ENCODE measurements at regions not wholly inside any gene's neighbourhood (a gene's known extent, or its start where the extent isn't known, plus 50 kb on each side); places are given as distances from the start of the nearest gene placed in this dataset.

GRCh38 chr13:79851318-79851717, 370.4 kb downstream of the NDFIP2 start:
- no peaks in the 10 kb centered on the region for H3K27me3 ChIP-seq (replicated peaks in 1 of 2; ENCODE audit: control insufficient read depth in 2 of 2, insufficient read depth in 2 of 2, low read length in 1 of 2)
- intact Hi-C loops (cut with micrococcal nuclease; ENCODE audit: unreplicated experiment) = no loop called here
- ATAC-seq (no peak), FAIRE-seq (no peak), DNase-seq (ENCODE audit: low read depth, low spot score) (no peak)
- no peaks in the 10 kb centered on the region for H4K20me1 ChIP-seq (ENCODE audit: control insufficient read depth, insufficient read depth)
- CTCF ChIA-PET = no interaction called here
- no peaks in the 10 kb centered on the region for H3K79me2 ChIP-seq (ENCODE audit: control insufficient read depth, insufficient read depth, low read length)
- no peak overlapping the region for H3K27ac ChIP-seq (ENCODE audit: control insufficient read depth, insufficient read depth)
- H3K4me1 ChIP-seq (ENCODE audit: control insufficient read depth, insufficient read depth, low read length) = no peaks in the 10 kb centered on the region
- no peaks in the 10 kb centered on the region for H3K9me3 ChIP-seq (replicated peaks; ENCODE audit: control insufficient read depth, insufficient read depth, low read length)
- SMC1A ChIA-PET (ENCODE audit: uncharacterized antibody, unreplicated experiment) = interaction anchor here (1.1 to 1.2 kb wide), 4 partner anchors 35 to 171 kb away, joined by 3 read pairs; no protein-coding TSS in a partner anchor
- in situ Hi-C loops (cut with MboI) = no loop called here
- H3K4me2 ChIP-seq (ENCODE audit: control insufficient read depth, insufficient read depth) = no peak overlapping the region
- H3K4me3 ChIP-seq = no peak overlapping the region
- H2AFZ ChIP-seq (ENCODE audit: control insufficient read depth, low read depth, low read length) = no peak overlapping the region
- POLR2A ChIA-PET = no interaction called here
- H3K36me3 ChIP-seq (ENCODE audit: control insufficient read depth in 2 of 2, insufficient read depth in 2 of 2, low read length in 1 of 2) = no peaks in the 10 kb centered on the region
- no peak overlapping the region for H3K9ac ChIP-seq (ENCODE audit: control insufficient read depth, insufficient read depth, low read length)
- RAD21 ChIA-PET (ENCODE audit: unreplicated experiment) = interaction anchor here (1.4 kb wide), 1 partner anchor 171 kb away, joined by 3 read pairs; no protein-coding TSS in a partner anchor
- no TSS peak for BruUV-seq (replicated peaks)
- TF ChIP-seq SIN3A (IDR thresholded peaks at IDR 0.05; ENCODE audit: low read depth, low read length) (no peak), BMI1 (IDR thresholded peaks at IDR 0.05; ENCODE audit: borderline replicate concordance) (no peak), RAD51 (IDR thresholded peaks at IDR 0.05) (no peak), NRF1 (conservative IDR thresholded peaks at IDR 0.05; ENCODE audit: low read depth, low read length) (no peak), GATAD2B (conservative IDR thresholded peaks at IDR 0.05; ENCODE audit: low read depth) (no peak), USF2 (IDR thresholded peaks at IDR 0.05; ENCODE audit: borderline replicate concordance, low read depth, low read length) (no peak), WRNIP1 (IDR thresholded peaks at IDR 0.05; ENCODE audit: borderline replicate concordance, low read depth, low read length) (no peak), POLR2AphosphoS5 (IDR thresholded peaks at IDR 0.05; ENCODE audit: low read length) (no peak), MTA3 (IDR thresholded peaks at IDR 0.05; ENCODE audit: borderline replicate concordance, low read length) (no peak), IKZF2 (IDR thresholded peaks at IDR 0.05) (no peak), GABPA (IDR thresholded peaks at IDR 0.05; ENCODE audit: low read depth) (no peak), SKIL (IDR thresholded peaks at IDR 0.05; ENCODE audit: low read depth, poor library complexity, severe bottlenecking) (no peak), BHLHE40 (IDR thresholded peaks at IDR 0.05; ENCODE audit: borderline replicate concordance in 1 of 2, low read depth in 2 of 2, low read length in 1 of 2) (no peak)
- TF ChIP-seq, protein P1, sequence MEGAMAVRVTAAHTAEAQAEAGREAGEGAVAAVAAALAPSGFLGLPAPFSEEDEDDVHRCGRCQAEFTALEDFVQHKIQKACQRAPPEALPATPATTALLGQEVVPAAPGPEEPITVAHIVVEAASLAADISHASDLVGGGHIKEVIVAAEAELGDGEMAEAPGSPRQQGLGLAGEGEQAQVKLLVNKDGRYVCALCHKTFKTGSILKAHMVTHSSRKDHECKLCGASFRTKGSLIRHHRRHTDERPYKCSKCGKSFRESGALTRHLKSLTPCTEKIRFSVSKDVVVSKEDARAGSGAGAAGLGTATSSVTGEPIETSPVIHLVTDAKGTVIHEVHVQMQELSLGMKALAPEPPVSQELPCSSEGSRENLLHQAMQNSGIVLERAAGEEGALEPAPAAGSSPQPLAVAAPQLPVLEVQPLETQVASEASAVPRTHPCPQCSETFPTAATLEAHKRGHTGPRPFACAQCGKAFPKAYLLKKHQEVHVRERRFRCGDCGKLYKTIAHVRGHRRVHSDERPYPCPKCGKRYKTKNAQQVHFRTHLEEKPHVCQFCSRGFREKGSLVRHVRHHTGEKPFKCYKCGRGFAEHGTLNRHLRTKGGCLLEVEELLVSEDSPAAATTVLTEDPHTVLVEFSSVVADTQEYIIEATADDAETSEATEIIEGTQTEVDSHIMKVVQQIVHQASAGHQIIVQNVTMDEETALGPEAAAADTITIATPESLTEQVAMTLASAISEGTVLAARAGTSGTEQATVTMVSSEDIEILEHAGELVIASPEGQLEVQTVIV (IDR thresholded peaks at IDR 0.05; ENCODE audit: borderline replicate concordance, partially characterized antibody) = no peak
- TF ChIP-seq, protein P2, sequence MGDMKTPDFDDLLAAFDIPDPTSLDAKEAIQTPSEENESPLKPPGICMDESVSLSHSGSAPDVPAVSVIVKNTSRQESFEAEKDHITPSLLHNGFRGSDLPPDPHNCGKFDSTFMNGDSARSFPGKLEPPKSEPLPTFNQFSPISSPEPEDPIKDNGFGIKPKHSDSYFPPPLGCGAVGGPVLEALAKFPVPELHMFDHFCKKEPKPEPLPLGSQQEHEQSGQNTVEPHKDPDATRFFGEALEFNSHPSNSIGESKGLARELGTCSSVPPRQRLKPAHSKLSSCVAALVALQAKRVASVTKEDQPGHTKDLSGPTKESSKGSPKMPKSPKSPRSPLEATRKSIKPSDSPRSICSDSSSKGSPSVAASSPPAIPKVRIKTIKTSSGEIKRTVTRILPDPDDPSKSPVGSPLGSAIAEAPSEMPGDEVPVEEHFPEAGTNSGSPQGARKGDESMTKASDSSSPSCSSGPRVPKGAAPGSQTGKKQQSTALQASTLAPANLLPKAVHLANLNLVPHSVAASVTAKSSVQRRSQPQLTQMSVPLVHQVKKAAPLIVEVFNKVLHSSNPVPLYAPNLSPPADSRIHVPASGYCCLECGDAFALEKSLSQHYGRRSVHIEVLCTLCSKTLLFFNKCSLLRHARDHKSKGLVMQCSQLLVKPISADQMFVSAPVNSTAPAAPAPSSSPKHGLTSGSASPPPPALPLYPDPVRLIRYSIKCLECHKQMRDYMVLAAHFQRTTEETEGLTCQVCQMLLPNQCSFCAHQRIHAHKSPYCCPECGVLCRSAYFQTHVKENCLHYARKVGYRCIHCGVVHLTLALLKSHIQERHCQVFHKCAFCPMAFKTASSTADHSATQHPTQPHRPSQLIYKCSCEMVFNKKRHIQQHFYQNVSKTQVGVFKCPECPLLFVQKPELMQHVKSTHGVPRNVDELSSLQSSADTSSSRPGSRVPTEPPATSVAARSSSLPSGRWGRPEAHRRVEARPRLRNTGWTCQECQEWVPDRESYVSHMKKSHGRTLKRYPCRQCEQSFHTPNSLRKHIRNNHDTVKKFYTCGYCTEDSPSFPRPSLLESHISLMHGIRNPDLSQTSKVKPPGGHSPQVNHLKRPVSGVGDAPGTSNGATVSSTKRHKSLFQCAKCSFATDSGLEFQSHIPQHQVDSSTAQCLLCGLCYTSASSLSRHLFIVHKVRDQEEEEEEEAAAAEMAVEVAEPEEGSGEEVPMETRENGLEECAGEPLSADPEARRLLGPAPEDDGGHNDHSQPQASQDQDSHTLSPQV (IDR thresholded peaks at IDR 0.05) = no peak

Measured in GM12878 (cell line).